ENCODE measurements at regions not wholly inside any gene's neighbourhood (a gene's known extent, or its start where the extent isn't known, plus 50 kb on each side); places are given as distances from the start of the nearest gene placed in this dataset.
A peak's percentile ranks its signal among the peaks of the same experiment; 100 is the strongest.

DNA sequence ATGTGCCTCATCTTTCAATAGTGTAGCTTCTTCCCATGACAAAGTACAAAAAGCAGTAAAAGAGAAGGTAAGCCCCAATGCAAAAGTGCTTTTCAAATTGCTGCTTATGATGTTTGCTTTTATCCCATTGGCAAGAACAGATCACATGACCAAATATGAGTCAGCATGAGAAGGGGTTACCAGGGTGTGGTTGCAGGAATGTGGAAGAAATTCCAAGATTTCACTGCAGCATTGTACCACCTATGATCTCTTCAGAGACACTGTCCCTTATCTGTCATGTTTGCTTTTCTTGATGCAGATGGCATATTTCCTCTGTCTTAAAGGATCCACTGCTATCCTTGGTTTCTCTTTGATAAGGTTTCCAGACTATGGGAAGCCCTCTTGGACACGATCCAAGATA is 1006.9 kb upstream of the PRMT6 start:
- no peak overlapping the region for H3K27ac ChIP-seq (ENCODE audit: low read depth, low read length, poor library complexity, severe bottlenecking)
- CTCF ChIA-PET, result no interaction called here
- POLR2A ChIA-PET (ENCODE audit: low non-redundant PET), result no interaction called here
- no peaks in the 10 kb centered on the region for H3K27me3 ChIP-seq (replicated peaks; ENCODE audit: insufficient read depth, low read depth, low read length, poor library complexity)
- TF ChIP-seq, protein P1, sequence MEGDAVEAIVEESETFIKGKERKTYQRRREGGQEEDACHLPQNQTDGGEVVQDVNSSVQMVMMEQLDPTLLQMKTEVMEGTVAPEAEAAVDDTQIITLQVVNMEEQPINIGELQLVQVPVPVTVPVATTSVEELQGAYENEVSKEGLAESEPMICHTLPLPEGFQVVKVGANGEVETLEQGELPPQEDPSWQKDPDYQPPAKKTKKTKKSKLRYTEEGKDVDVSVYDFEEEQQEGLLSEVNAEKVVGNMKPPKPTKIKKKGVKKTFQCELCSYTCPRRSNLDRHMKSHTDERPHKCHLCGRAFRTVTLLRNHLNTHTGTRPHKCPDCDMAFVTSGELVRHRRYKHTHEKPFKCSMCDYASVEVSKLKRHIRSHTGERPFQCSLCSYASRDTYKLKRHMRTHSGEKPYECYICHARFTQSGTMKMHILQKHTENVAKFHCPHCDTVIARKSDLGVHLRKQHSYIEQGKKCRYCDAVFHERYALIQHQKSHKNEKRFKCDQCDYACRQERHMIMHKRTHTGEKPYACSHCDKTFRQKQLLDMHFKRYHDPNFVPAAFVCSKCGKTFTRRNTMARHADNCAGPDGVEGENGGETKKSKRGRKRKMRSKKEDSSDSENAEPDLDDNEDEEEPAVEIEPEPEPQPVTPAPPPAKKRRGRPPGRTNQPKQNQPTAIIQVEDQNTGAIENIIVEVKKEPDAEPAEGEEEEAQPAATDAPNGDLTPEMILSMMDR (conservative IDR thresholded peaks at IDR 0.05; ENCODE audit: low read depth, low read length), result no peak
- no peak for TF ChIP-seq EZH2 (IDR thresholded peaks at IDR 0.05; ENCODE audit: borderline replicate concordance, low read depth, low read length, poor library complexity, severe bottlenecking)
- no peak overlapping the region for H3K4me3 ChIP-seq (ENCODE audit: low read depth, low read length, poor library complexity, severe bottlenecking)
- intact Hi-C loops (cut with micrococcal nuclease; ENCODE audit: unreplicated experiment), result no loop called here
- H3K4me1 ChIP-seq (ENCODE audit: insufficient read depth, low read length, poor library complexity, severe bottlenecking), result no peaks in the 10 kb centered on the region
- H3K36me3 ChIP-seq (ENCODE audit: insufficient read depth, low read length, poor library complexity, severe bottlenecking), result no peaks in the 10 kb centered on the region
- BruUV-seq (replicated peaks), result no TSS peak
- peak; percentile 9 for DNase-seq (ENCODE audit: low spot score)
- no peaks in the 10 kb centered on the region for H3K9me3 ChIP-seq (ENCODE audit: low read depth, low read length, poor library complexity, severe bottlenecking)

DNA sequence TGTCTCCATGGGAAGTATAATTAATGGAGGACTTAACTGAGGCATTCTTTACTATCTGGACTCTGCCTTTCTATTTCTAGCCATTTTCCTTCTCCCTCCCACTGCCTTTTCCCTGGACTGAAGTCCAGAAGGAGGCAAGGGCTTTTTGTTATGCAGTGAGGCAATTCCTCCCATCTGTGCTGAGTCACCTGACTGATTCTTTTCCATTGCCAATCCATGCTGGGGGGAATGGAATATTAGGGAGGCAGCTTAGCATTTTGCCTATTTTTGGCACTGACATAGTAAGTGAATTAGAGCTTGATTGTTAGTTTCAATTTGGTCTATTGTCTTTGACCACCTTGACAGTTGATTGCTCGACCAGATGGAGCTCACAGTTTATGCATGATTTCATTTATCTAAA is 1000.6 kb upstream of the PRMT6 start:
- peak; percentile 3 for DNase-seq (ENCODE audit: low spot score)
- H3K9me3 ChIP-seq (ENCODE audit: low read depth, low read length, poor library complexity, severe bottlenecking), result no peaks in the 10 kb centered on the region
- ChIA-PET POLR2A (ENCODE audit: low non-redundant PET) (no interaction called here), CTCF (interaction anchor here (0.7 kb wide), 1 partner anchor 1207 kb away, joined by 3 read pairs; no protein-coding TSS in a partner anchor)
- H3K36me3 ChIP-seq (ENCODE audit: insufficient read depth, low read length, poor library complexity, severe bottlenecking), result no peaks in the 10 kb centered on the region
- intact Hi-C loops (cut with micrococcal nuclease; ENCODE audit: unreplicated experiment), result no loop called here
- no peak overlapping the region for H3K4me3 ChIP-seq (ENCODE audit: low read depth, low read length, poor library complexity, severe bottlenecking)
- no peaks in the 10 kb centered on the region for H3K4me1 ChIP-seq (ENCODE audit: insufficient read depth, low read length, poor library complexity, severe bottlenecking)
- no peak overlapping the region for H3K27ac ChIP-seq (ENCODE audit: low read depth, low read length, poor library complexity, severe bottlenecking)
- no peaks in the 10 kb centered on the region for H3K27me3 ChIP-seq (replicated peaks; ENCODE audit: insufficient read depth, low read depth, low read length, poor library complexity)
- TF ChIP-seq EZH2 (IDR thresholded peaks at IDR 0.05; ENCODE audit: borderline replicate concordance, low read depth, low read length, poor library complexity, severe bottlenecking), result no peak
- TF ChIP-seq, protein P1 (conservative IDR thresholded peaks at IDR 0.05; ENCODE audit: low read depth, low read length), result no peak
- no TSS peak for BruUV-seq (replicated peaks)

DNA sequence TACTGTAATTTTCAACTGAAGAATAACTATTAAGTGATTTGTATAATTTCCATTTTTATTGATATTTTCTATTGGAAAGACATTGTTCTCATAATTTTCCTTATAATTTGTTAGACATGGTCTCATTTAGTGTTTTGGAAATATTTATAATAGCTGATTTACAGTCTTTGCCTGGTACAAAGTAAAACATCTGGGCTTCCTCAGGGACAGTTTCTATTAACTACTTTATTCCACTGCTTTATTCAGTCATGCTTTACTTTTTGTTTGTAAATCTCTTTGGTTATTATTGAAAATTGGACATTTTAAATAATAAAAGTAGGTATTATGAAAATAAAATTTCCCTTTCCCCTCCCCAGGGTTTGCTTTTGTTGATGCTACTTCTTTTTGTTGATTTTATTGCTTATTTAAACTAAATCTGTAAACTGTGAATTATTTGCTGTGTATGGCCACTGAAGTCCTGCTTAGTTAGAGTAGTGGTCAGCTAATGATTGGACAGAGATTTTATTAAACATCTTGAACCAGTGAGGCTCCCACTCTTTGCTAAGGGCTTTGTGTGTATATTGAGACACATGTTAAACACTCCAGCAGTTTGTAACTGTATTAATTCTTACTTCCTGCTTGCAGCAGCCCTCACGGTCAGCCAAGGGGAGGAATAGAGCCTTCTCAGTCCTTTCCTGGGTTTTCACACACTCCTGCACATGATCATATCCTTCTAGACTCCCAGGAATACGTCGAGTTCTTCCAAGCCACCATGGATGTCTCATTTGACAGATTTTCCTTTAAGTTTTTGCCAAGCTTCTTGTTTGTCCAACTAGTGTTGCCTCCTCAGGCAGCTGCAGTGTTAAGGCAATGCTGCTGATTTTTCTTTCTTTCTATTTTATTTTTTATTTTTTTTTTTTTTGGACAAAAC is 994.6 kb upstream of the PRMT6 start:
- Histone ChIP-seq H3K9me3 (ENCODE audit: low read depth, low read length, poor library complexity, severe bottlenecking) (no peaks in the 10 kb centered on the region), H3K4me1 (ENCODE audit: insufficient read depth, low read length, poor library complexity, severe bottlenecking) (peaks cover 9% of the 10 kb centered on the region), H3K27ac (ENCODE audit: low read depth, low read length, poor library complexity, severe bottlenecking) (no peak overlapping the region), H3K27me3 (replicated peaks; ENCODE audit: insufficient read depth, low read depth, low read length, poor library complexity) (no peaks in the 10 kb centered on the region), H3K4me3 (ENCODE audit: low read depth, low read length, poor library complexity, severe bottlenecking) (no peak overlapping the region), H3K36me3 (ENCODE audit: insufficient read depth, low read length, poor library complexity, severe bottlenecking) (no peaks in the 10 kb centered on the region)
- BruUV-seq (replicated peaks), result no TSS peak
- TF ChIP-seq, protein P1 (conservative IDR thresholded peaks at IDR 0.05; ENCODE audit: low read depth, low read length), result no peak
- no peak for TF ChIP-seq EZH2 (IDR thresholded peaks at IDR 0.05; ENCODE audit: borderline replicate concordance, low read depth, low read length, poor library complexity, severe bottlenecking)
- no peak for DNase-seq (ENCODE audit: low spot score)
- CTCF ChIA-PET, result interaction anchor here (0.9 kb wide), 1 partner anchor 59 kb away, joined by 3 read pairs; no protein-coding TSS in a partner anchor
- POLR2A ChIA-PET (ENCODE audit: low non-redundant PET), result no interaction called here
- intact Hi-C loops (cut with micrococcal nuclease; ENCODE audit: unreplicated experiment), result no loop called here

Measured in A673 (cell line).